ENCODE measurements at regions not wholly inside any gene's neighbourhood (a gene's known extent, or its start where the extent isn't known, plus 50 kb on each side); places are given as distances from the start of the nearest gene placed in this dataset.
"Not testable (repeated sequence)": the region's sequence is repeated elsewhere in the genome, so short reads cannot be mapped to it uniquely, and the experiment has no call there.

DNA sequence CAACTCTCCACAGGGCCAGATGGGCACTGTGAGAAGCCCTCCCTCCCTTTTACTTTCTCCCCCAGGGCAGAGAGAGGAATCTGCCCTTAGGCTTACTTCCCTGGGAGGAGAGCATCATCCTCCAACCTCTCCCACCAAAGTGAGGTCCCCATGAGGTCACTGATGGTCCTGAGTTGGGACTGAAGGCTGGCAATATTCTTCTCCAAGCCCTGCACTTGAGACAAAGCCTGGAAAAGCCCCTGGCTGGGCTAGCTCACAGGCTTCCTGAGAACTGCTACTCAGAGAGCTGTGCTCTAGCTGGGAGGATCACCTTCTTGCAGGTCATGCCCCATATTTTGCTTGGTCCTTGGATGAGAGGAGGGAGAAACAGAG, 110.0 kb upstream of the MEF2A start:
- DNase-seq (ENCODE audit: low spot score), result no peak

GRCh38 chr15:99464137-99464536, 101.6 kb upstream of the MEF2A start:
- no peak for DNase-seq (ENCODE audit: low spot score)

GRCh38 chr15:99466701-99467337, 99.0 kb upstream of the MEF2A start:
- DNase-seq (ENCODE audit: low spot score), result no peak

DNA sequence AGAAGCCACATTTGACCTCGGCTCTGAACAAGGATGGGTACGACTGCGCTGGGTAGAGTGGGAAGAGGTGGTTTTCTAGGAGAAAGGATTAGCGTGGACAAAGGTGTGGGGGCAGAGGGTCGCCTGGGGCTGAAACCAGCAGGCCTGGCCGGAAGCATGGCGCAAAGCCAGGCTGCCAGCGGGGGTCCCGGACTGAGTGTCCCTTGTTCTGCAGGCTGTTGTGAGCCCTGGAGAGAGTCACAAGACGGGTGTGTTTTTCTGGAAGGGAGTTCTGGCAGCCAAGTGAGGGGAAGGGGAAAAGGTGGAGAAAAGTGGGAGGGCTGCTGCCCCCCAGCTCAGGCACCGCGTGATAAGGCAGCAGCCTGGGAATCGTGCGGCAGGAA, 98.5 kb upstream of the MEF2A start:
- DNase-seq (ENCODE audit: low spot score), result no peak

DNA sequence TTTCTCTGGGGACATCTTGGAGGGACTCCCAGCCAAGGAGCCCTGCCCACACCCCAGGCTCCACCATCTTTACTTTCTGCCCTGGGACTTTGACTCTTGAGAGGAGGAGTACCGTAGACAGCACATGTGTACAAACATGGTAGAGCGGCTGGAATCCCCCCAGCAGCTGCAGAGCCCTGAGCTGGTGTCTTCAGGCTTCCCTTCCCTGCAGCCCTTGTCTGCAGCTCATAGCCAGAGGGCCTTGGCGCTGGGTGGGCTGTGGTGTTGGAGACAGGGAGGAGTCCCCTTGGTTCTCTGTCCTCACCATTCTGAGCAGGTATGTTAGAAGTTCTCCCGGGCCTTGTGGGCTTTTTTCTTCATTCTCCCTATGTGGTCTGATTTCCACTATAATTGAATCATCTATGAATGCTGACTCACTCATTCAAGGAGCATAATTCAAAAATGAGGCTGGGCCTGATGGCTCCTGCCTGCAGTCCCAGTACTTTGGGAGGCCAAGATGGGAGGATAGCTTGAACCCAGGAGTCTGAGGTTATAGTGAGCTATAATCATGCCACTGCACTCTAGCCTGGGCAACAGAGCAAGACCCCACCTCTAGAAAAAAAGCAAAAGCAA, 97.8 kb upstream of the MEF2A start:
- no peak for DNase-seq (ENCODE audit: low spot score)

- DNase-seq (ENCODE audit: low spot score), result not testable (repeated sequence)
These were observed 95.6 kb upstream of the MEF2A start for GRCh38 chr15:99470204-99470603.

- no peak for DNase-seq (ENCODE audit: low spot score)
These were observed 93.2 kb upstream of the MEF2A start for GRCh38 chr15:99472416-99473145.

GRCh38 chr15:99473981-99474906, 91.5 kb upstream of the MEF2A start:
- no peak for DNase-seq (ENCODE audit: low spot score)

DNA sequence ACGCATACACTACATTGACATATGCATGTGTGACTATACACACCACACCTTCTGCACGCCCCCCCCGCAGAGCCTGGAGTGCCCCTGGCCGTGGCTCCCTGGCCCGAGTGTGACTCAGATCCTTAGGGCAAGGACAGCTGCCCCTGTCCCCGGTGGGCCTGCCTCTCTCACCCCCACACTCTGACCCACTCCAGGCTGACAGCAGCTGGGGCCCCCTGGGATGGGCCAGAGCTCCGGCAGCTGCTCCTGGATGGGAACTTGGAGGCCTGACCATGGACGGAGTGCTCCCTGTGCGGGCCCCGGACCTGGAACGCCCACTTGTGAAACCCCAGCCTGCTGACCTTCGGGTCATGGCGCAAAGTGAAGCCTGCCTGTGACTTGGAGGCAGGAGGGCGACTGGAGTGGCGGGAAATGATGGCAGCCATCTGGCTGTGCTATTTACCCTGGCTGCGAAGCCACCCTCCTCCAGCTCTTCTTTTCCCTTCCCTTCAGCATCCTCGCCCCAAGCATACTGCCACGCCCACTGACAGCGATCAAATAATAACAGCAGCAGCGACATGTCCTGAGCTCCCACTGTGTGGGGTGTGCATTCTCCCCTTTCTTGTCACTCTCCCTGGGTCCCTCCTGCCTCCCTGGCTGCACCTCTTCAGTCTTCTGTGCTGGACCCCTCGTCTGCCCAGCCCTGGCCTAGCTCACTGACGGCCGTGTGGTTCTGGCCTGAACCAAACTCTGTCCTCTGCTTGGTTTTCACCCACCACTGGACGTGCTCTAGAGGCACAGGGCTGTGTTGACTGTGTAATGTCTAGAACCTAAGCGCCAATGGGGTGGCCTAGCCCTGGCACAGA, 90.7 kb upstream of the MEF2A start:
- DNase-seq (ENCODE audit: low spot score), result no peak

GRCh38 chr15:99475754-99476412, 89.9 kb upstream of the MEF2A start:
- DNase-seq (ENCODE audit: low spot score), result no peak

DNA sequence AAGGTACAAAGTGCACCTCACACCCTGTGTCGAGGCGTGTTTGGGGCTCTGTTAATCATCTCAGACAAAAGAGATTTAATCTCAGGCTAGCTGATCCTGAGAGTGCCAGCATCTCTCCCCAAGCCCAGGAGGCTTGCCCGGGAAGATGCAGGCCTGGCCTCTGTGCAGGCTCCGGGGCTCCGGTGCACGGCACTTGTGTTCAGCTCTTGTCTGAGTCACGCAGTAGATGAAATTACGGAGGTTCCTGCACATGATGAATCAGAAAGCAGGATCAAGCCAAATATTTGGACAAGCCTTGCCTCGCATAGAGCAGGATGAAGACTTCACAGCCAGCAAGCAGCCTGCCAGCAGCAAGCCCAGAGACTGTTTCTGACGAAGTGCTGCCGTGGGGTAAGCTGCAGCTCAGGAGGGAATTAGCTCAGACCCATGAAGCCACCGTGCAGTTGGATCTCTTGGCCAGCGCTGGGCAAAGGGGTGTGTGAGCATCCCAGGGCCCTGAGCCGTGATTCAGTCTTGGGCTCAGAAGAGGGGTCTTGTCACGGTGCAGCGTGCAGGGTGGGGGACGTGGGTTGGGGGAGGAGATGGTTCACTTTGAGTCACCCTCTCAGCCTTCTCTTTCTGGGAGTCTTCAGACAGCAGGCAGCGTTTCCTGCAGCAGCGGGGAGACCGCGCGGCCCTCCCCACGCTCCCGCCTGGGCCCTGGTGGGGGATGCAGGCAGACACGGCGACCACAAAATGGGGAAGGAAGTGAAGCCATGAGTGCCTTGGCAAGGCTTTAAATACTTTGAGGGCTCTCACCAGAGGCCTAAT, 89.2 kb upstream of the MEF2A start:
- peak; percentile 89 for DNase-seq (ENCODE audit: low spot score)

DNA sequence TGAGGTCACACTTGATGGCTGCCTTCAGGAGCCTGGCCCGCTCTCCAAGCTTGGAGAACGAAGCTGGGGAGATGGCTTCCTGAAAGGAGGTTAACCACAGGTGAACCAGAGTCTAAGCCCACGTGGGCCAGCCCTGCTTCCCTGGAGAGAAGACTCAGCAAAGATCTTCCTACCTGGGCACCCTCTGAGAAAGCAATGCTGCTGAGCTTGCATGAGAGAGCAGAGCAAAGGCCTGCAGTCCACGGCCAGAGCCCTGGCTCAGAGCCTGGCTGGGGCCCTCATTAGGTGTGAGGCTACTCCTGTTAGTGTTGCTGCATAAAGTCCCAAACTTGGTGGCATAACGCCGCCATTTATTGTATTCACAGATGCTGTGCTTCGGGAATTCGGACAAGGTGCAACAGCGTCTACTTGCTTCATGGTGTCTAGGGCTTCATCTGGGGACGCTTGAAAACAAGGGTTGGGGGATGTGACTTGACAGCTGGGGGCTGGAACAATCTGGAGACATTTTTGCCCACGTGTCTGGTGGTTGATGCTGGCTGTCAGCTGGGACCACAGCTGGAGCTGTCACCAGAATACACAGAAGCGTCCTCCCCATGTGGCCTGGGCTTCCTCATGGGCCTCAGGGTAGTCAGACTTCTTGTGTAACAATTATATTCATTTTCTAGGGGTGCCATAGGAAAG, 87.9 kb upstream of the MEF2A start:
- no peak for DNase-seq (ENCODE audit: low spot score)

DNA sequence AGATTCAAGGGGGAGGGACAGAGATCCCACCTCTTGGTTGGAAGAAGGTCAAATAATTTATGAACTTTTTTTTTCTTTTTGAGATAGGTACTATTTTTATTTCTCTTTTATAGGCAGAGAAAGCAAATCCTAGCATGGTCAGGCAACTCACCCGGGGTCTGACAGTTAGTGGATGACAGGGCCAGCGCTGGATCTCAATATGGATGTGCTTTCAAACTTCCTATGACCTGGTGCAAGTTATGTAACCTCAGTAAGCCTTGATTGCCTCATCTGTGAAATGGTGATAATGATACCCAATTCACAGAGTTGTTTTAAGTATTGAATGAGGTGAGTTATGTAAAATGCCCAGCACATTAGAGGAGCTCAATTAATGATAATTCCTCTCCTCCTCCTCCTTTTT, 86.8 kb upstream of the MEF2A start:
- DNase-seq (ENCODE audit: low spot score), result no peak

DNA sequence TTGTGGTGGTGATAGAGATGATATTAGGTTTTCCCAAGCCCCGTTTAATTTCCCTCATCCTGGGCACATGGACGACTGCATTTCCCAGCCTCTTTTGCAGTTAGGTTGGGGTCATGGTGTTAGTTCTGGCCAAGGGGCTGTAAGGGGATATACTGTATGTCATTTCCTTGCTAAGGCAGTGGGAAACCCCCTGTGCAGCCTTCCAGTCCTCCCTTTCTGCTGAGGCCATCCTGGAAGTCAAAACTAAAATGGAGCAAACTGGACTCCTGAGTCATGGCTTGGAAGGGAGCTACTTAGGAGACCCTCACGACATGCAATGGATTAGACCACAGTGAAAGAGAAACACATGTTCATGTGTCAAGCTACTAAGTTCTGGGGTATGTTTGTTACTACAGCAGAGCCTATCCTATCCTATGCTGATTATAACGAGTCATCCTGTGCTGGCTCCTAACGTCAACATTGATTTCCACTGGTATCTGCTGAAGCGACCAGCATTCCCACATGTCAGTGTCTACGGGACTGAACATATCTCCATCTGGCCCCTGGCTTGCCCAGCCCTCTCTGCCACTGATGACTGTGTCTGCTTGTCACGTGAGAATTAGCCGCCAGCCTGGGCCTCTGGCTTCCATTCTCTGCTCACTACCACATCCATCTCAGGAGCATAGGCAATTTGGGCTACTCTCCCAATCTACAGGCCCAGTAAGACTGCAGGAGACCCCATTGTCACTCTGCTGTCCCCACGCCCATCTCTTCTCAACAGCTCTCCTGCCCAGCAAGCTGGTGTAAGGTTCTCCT, 85.6 kb upstream of the MEF2A start:
- no peak for DNase-seq (ENCODE audit: low spot score)

- DNase-seq (ENCODE audit: low spot score), result no peak
These were observed 84.5 kb upstream of the MEF2A start for GRCh38 chr15:99481113-99481950.

DNA sequence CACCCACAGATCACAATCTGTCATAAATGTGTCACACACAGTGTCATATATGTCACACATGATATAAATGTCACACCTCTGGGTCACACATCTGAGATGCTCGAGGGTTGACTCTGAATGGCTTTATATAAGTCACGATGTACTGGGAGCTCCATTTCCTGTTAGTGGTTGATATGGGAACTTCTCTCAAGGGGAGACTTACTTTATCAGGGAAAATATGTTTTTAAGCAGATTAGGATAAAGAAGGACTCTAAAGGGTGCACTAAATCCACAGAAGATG, 83.9 kb upstream of the MEF2A start:
- DNase-seq (ENCODE audit: low spot score), result peak; percentile 40

DNA sequence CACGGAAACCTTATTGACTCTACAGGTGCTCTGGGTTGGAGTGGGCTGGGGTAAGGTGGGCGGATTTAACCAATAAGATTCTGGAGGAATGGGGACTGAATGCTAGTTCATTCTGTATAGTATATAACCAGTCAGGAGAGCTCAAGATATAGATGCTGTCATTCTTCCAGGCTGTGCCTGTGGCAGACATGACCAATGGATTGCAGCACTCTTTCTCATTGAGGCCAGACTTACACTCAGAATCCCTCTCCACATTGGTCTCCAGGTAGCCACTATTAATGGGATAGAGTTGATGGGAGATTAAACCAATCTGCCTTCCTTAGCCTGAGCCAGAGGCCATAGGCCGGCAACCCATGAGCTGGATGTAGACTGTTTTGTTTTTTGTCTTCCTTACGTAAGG, 82.8 kb upstream of the MEF2A start:
- no peak for DNase-seq (ENCODE audit: low spot score)
